Transverse colon (tissue), 4 donors: ENCODE measurements at regions not wholly inside any gene's neighbourhood (a gene's known extent, or its start where the extent isn't known, plus 50 kb on each side); places are given as distances from the start of the nearest gene placed in this dataset.
"Not testable (repeated sequence)": the region's sequence is repeated elsewhere in the genome, so short reads cannot be mapped to it uniquely, and the experiment has no call there.

Source experiments
- EP300 ChIP-seq: sonication (generic); formaldehyde crosslinking; IDR thresholded peaks from one replicate; pipeline ENCODE4 v1.6.1; 2017; ENCODE audit warnings: antibody characterized with exemption, low read depth
- POLR2A ChIP-seq: fragments of 450-650 bp; IDR thresholded peaks from one replicate; pipeline ENCODE4 v1.6.1; 2016; ENCODE audit warnings: antibody characterized with exemption, mild to moderate bottlenecking, moderate library complexity
- POLR2AphosphoS5 ChIP-seq, 3 donors: sonication (generic); formaldehyde crosslinking; IDR thresholded peaks; one replicate each; pipeline ENCODE4 v1.6.1; 2016; ENCODE audit warnings: antibody characterized with exemption in 3 of 3
- TF ChIP-seq, protein P1 (sequence below), 5 experiments: fragments of 200-600 bp in 3 of 5; fragments of 450-650 bp in 2 of 5; sonication (generic) in 3 of 5; IDR thresholded peaks; 1 replicate in 2 of 5; 2 replicates in 3 of 5; pipeline ENCODE4 v1.5.1; 2016 to 2017; ENCODE audit warnings: antibody characterized with exemption in 5 of 5, inconsistent platforms in 3 of 5, mild to moderate bottlenecking in 2 of 5, moderate library complexity in 1 of 5

DNA sequence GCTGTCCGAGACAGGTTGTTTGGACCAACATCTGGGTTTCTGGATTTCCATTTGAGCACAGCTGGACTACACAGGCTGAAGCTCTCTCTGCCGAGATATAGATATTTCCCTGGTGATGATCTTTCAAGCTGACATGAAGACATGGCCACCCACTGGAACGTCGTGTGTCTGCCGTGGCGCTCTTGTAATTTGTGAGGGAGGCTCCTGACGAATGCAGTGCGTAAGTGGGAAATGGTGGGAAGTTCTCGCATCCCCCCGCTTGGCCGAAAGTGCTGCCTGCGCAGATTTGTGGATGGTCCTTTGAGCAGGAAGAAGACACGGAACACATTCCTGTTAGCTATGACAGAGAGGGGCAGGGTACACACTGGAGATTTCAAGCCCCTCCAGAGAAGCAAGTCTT, 176.2 kb upstream of the OSBPL11 start:
- TF ChIP-seq, protein P1, sequence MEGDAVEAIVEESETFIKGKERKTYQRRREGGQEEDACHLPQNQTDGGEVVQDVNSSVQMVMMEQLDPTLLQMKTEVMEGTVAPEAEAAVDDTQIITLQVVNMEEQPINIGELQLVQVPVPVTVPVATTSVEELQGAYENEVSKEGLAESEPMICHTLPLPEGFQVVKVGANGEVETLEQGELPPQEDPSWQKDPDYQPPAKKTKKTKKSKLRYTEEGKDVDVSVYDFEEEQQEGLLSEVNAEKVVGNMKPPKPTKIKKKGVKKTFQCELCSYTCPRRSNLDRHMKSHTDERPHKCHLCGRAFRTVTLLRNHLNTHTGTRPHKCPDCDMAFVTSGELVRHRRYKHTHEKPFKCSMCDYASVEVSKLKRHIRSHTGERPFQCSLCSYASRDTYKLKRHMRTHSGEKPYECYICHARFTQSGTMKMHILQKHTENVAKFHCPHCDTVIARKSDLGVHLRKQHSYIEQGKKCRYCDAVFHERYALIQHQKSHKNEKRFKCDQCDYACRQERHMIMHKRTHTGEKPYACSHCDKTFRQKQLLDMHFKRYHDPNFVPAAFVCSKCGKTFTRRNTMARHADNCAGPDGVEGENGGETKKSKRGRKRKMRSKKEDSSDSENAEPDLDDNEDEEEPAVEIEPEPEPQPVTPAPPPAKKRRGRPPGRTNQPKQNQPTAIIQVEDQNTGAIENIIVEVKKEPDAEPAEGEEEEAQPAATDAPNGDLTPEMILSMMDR (IDR thresholded peaks at IDR 0.05), result not testable (repeated sequence)
- not testable (repeated sequence) for TF ChIP-seq POLR2A; EP300; POLR2AphosphoS5 (IDR thresholded peaks at IDR 0.05)
